ENCODE measurements at regions not wholly inside any gene's neighbourhood (a gene's known extent, or its start where the extent isn't known, plus 50 kb on each side); places are given as distances from the start of the nearest gene placed in this dataset.

- no peaks in the 10 kb centered on the region for H3K9me2 ChIP-seq (ENCODE audit: insufficient read depth)
- CTCF ChIA-PET, result no interaction called here
- RAD21 ChIA-PET (ENCODE audit: low non-redundant PET in 1 of 2, low total read pairs in 2 of 2, uncharacterized antibody in 2 of 2, unreplicated experiment in 2 of 2), result no interaction called here
These were observed 120.0 kb upstream of the CHRDL1 start for GRCh38 chrX:110915570-110915969.

GRCh38 chrX:110915111-110915510 is 119.5 kb upstream of the CHRDL1 start:
- Histone ChIP-seq H3K9ac (ENCODE audit: low read length) (no peak overlapping the region), H3K9me3 (ENCODE audit: control insufficient read depth in 1 of 2, insufficient read depth in 1 of 2, low read depth in 1 of 2, low read length in 2 of 2) (no peaks in the 10 kb centered on the region), H3K4me2 (ENCODE audit: low read length) (no peak overlapping the region), H2AFZ (ENCODE audit: low read depth, low read length, poor library complexity, severe bottlenecking) (no peak overlapping the region), H3K79me2 (ENCODE audit: insufficient read depth, low read length) (no peaks in the 10 kb centered on the region), H3K4me1 (ENCODE audit: control insufficient read depth in 1 of 2, insufficient read depth in 2 of 2, low read length in 2 of 2) (no peaks in the 10 kb centered on the region), H3K9me2 (ENCODE audit: insufficient read depth) (no peaks in the 10 kb centered on the region), H3K27ac (ENCODE audit: low read depth, low read length) (no peak overlapping the region), H4K20me1 (ENCODE audit: insufficient read depth) (no peaks in the 10 kb centered on the region), H3K4me3 (replicated peaks in 1 of 2; ENCODE audit: low read depth in 1 of 2, low read length in 2 of 2) (no peak overlapping the region), H3K27me3 (ENCODE audit: insufficient read depth, low read length) (no peaks in the 10 kb centered on the region), H3K36me3 (ENCODE audit: control insufficient read depth in 1 of 2, insufficient read depth in 2 of 2, low read length in 2 of 2) (no peaks in the 10 kb centered on the region)
- DNase-seq (ENCODE audit: low read depth, low spot score) (no peak), ATAC-seq (no peak)
- BruUV-seq (replicated peaks), result no TSS peak
- CTCF ChIA-PET, result no interaction called here
- no peak for TF ChIP-seq FOSL1 (IDR thresholded peaks at IDR 0.05; ENCODE audit: low read depth)
- TF ChIP-seq ATF3 (IDR thresholded peaks at IDR 0.05), result no peak
- TF ChIP-seq CTCF (IDR thresholded peaks at IDR 0.05 in 2 of 3, conservative IDR thresholded peaks at IDR 0.05 in 1 of 3; ENCODE audit: borderline replicate concordance in 1 of 3, insufficient read depth in 1 of 3, low read depth in 2 of 3, low read length in 2 of 3), result no peak
- no peak for TF ChIP-seq ZBTB33 (IDR thresholded peaks at IDR 0.05; ENCODE audit: extremely low read depth, insufficient replicate concordance, low read length)
- no peak for TF ChIP-seq SIN3A (IDR thresholded peaks at IDR 0.05; ENCODE audit: low read depth)
- no peak for TF ChIP-seq ZNF274 (IDR thresholded peaks at IDR 0.05; ENCODE audit: low read depth, low read length)
- TF ChIP-seq CEBPB (IDR thresholded peaks at IDR 0.05; ENCODE audit: low read depth), result no peak
- TF ChIP-seq TCF7L2 (IDR thresholded peaks at IDR 0.05; ENCODE audit: borderline replicate concordance, extremely low read depth, insufficient read depth, insufficient read length), result no peak
- no peak for TF ChIP-seq RAD21 (IDR thresholded peaks at IDR 0.05; ENCODE audit: low read depth)
- no peak for TF ChIP-seq JUND (IDR thresholded peaks at IDR 0.05)
- no peak for TF ChIP-seq CBX3 (IDR thresholded peaks at IDR 0.05; ENCODE audit: low read depth)
- no peak for TF ChIP-seq EZH2 (IDR thresholded peaks at IDR 0.05)
- no peak for TF ChIP-seq ELF1 (IDR thresholded peaks at IDR 0.05; ENCODE audit: borderline replicate concordance, low read depth)
- TF ChIP-seq SRF (IDR thresholded peaks at IDR 0.05; ENCODE audit: low read depth), result no peak
- no peak for TF ChIP-seq SP1 (IDR thresholded peaks at IDR 0.05; ENCODE audit: low read depth)
- intact Hi-C loops (cut with micrococcal nuclease), result no loop called here
- POLR2A ChIA-PET, result no interaction called here
- RAD21 ChIA-PET (ENCODE audit: low non-redundant PET in 1 of 2, low total read pairs in 2 of 2, uncharacterized antibody in 2 of 2, unreplicated experiment in 2 of 2), result no interaction called here

More at GRCh38 chrX:110915570-110915969, 120.0 kb upstream of the CHRDL1 start:
- Histone ChIP-seq H3K4me1 (ENCODE audit: control insufficient read depth in 1 of 2, insufficient read depth in 2 of 2, low read length in 2 of 2) (no peaks in the 10 kb centered on the region), H3K79me2 (ENCODE audit: insufficient read depth, low read length) (no peaks in the 10 kb centered on the region), H3K9me3 (ENCODE audit: control insufficient read depth in 1 of 2, insufficient read depth in 1 of 2, low read depth in 1 of 2, low read length in 2 of 2) (no peaks in the 10 kb centered on the region), H2AFZ (ENCODE audit: low read depth, low read length, poor library complexity, severe bottlenecking) (no peak overlapping the region), H3K4me2 (ENCODE audit: low read length) (no peak overlapping the region), H3K9ac (ENCODE audit: low read length) (no peak overlapping the region), H3K27me3 (ENCODE audit: insufficient read depth, low read length) (no peaks in the 10 kb centered on the region), H3K4me3 (replicated peaks in 1 of 2; ENCODE audit: low read depth in 1 of 2, low read length in 2 of 2) (no peak overlapping the region), H3K27ac (ENCODE audit: low read depth, low read length) (no peak overlapping the region), H3K36me3 (ENCODE audit: control insufficient read depth in 1 of 2, insufficient read depth in 2 of 2, low read length in 2 of 2) (no peaks in the 10 kb centered on the region), H4K20me1 (ENCODE audit: insufficient read depth) (no peaks in the 10 kb centered on the region)
- intact Hi-C loops (cut with micrococcal nuclease), result no loop called here
- BruUV-seq (replicated peaks), result no TSS peak
- DNase-seq (ENCODE audit: low read depth, low spot score), result no peak
- ATAC-seq, result no peak
- POLR2A ChIA-PET, result no interaction called here
- TF ChIP-seq ZNF274 (IDR thresholded peaks at IDR 0.05; ENCODE audit: low read depth, low read length), result no peak
- no peak for TF ChIP-seq TCF7L2 (IDR thresholded peaks at IDR 0.05; ENCODE audit: borderline replicate concordance, extremely low read depth, insufficient read depth, insufficient read length)
- no peak for TF ChIP-seq SRF (IDR thresholded peaks at IDR 0.05; ENCODE audit: low read depth)
- TF ChIP-seq POLR2A (IDR thresholded peaks at IDR 0.05; ENCODE audit: borderline replicate concordance, extremely low read depth, insufficient read depth, insufficient read length), result no peak
